HEK293T (cell line): ENCODE measurements at regions not wholly inside any gene's neighbourhood (a gene's known extent, or its start where the extent isn't known, plus 50 kb on each side); places are given as distances from the start of the nearest gene placed in this dataset.

Experiments used
- CTCF ChIA-PET: fragments of 350-600 bp; formaldehyde crosslinking; extraction: SDS; loops from one replicate; lab custom pipeline; 2021; ENCODE audit warnings: antibody characterized with exemption, inconsistent platforms; lab: Yijun Ruan, JAX
- POLR2A ChIA-PET: fragments of 350-600 bp; formaldehyde crosslinking; extraction: SDS; loops from one replicate; lab custom pipeline; 2020; ENCODE audit warnings: antibody characterized with exemption, inconsistent platforms; lab: Yijun Ruan, JAX
- DNase-seq: peaks from one replicate; pipeline ENCODE4 v3.0.0; 2012; ENCODE audit warnings: mixed read lengths; ENCODE audit errors: extremely low spot score
- ARNT ChIP-seq: fragments of 450-650 bp; IDR thresholded peaks from 2 replicates; pipeline ENCODE4 v1.6.1; 2017; ENCODE audit warnings: mild to moderate bottlenecking
- BHLHE40 ChIP-seq: fragments of 450-650 bp; IDR thresholded peaks from 2 replicates; pipeline ENCODE4 v1.6.1; 2016; ENCODE audit warnings: mild to moderate bottlenecking, moderate library complexity, borderline replicate concordance
- CTBP1 ChIP-seq: fragments of 450-650 bp; IDR thresholded peaks from 2 replicates; pipeline ENCODE4 v1.6.1; 2016; ENCODE audit warnings: borderline replicate concordance
- ELF4 ChIP-seq: fragments of 450-650 bp; IDR thresholded peaks from 2 replicates; pipeline ENCODE4 v1.6.1; 2017; ENCODE audit warnings: antibody characterized with exemption
- FOXA1 ChIP-seq: fragments of 450-650 bp; IDR thresholded peaks from 2 replicates; pipeline ENCODE4 v1.6.1; 2016; ENCODE audit warnings: mild to moderate bottlenecking
- FOXK2 ChIP-seq: fragments of 450-650 bp; IDR thresholded peaks from 2 replicates; pipeline ENCODE4 v1.6.1; 2016; ENCODE audit warnings: mild to moderate bottlenecking
- FOXM1 ChIP-seq: fragments of 450-650 bp; IDR thresholded peaks from 2 replicates; pipeline ENCODE4 v1.6.1; 2017; ENCODE audit warnings: mild to moderate bottlenecking, borderline replicate concordance
- HDGF ChIP-seq: fragments of 450-650 bp; IDR thresholded peaks from 2 replicates; pipeline ENCODE4 v1.6.1; 2017; ENCODE audit warnings: antibody characterized with exemption, borderline replicate concordance
- L3MBTL2 ChIP-seq: fragments of 450-650 bp; conservative IDR thresholded peaks from 2 replicates; pipeline ENCODE4 v1.6.1; 2016; ENCODE audit warnings: mild to moderate bottlenecking
- LEF1 ChIP-seq: fragments of 450-650 bp; IDR thresholded peaks from 2 replicates; pipeline ENCODE4 v1.6.1; 2017; ENCODE audit warnings: mild to moderate bottlenecking, borderline replicate concordance
- NFRKB ChIP-seq: fragments of 450-650 bp; IDR thresholded peaks from 2 replicates; pipeline ENCODE4 v1.6.1; 2016; ENCODE audit warnings: mild to moderate bottlenecking, moderate library complexity
- PKNOX1 ChIP-seq: fragments of 450-650 bp; IDR thresholded peaks from 2 replicates; pipeline ENCODE4 v1.6.1; 2016
- SP1 ChIP-seq: fragments of 450-650 bp; IDR thresholded peaks from 2 replicates; pipeline ENCODE4 v1.6.1; 2017
- SUZ12 ChIP-seq: fragments of 450-650 bp; IDR thresholded peaks from 2 replicates; pipeline ENCODE4 v1.6.1; 2016; ENCODE audit warnings: mild to moderate bottlenecking
- TARDBP ChIP-seq: fragments of 450-650 bp; IDR thresholded peaks from 2 replicates; pipeline ENCODE4 v1.6.1; 2016
- ZNF384 ChIP-seq: fragments of 450-650 bp; IDR thresholded peaks from 2 replicates; pipeline ENCODE4 v1.6.1; 2016

- POLR2A ChIA-PET, result no interaction called here
Observed at GRCh38 chrX:122907375-122907774, 276.7 kb upstream of the GRIA3 start.

GRCh38 chrX:122910697-122911096 is 273.4 kb upstream of the GRIA3 start:
- ChIA-PET POLR2A (no interaction called here), CTCF (no interaction called here)
- TF ChIP-seq ZNF384, result no peak
- no peak for TF ChIP-seq SUZ12
- TF ChIP-seq FOXM1, result no peak
- TF ChIP-seq FOXA1, result no peak
- TF ChIP-seq ARNT, result no peak
- no peak for TF ChIP-seq NFRKB
- TF ChIP-seq FOXK2, result no peak
- TF ChIP-seq SP1, result no peak
- no peak for TF ChIP-seq TARDBP
- no peak for TF ChIP-seq CTBP1
- no peak for TF ChIP-seq HDGF
- no peak for TF ChIP-seq L3MBTL2
- no peak for TF ChIP-seq LEF1
- DNase-seq, result no peak

More at GRCh38 chrX:122907375-122907774, 276.7 kb upstream of the GRIA3 start:
- CTCF ChIA-PET, result no interaction called here
- no peak for TF ChIP-seq HDGF
- TF ChIP-seq SUZ12, result no peak
- TF ChIP-seq ELF4, result no peak
- no peak for TF ChIP-seq L3MBTL2
- TF ChIP-seq FOXM1, result no peak
- TF ChIP-seq ZNF384, result no peak
- DNase-seq, result no peak

- ChIA-PET POLR2A (no interaction called here), CTCF (no interaction called here)
- no peak for DNase-seq
- TF ChIP-seq LEF1 (no peak), SP1 (no peak), CTBP1 (no peak)
Observed at GRCh38 chrX:122913134-122913533, 270.9 kb upstream of the GRIA3 start.

GRCh38 chrX:122913764-122914163 is 270.3 kb upstream of the GRIA3 start:
- POLR2A ChIA-PET, result no interaction called here
- CTCF ChIA-PET, result no interaction called here
- TF ChIP-seq FOXM1, result no peak
- TF ChIP-seq HDGF, result no peak
- TF ChIP-seq ZNF384, result no peak
- TF ChIP-seq FOXK2, result no peak
- no peak for TF ChIP-seq NFRKB
- DNase-seq, result no peak

GRCh38 chrX:122914256-122914655 is 269.8 kb upstream of the GRIA3 start:
- CTCF ChIA-PET, result no interaction called here
- no peak for DNase-seq
- TF ChIP-seq ARNT, result no peak
- TF ChIP-seq ZNF384, result no peak
- no peak for TF ChIP-seq FOXA1
- TF ChIP-seq PKNOX1, result no peak
- TF ChIP-seq FOXM1, result no peak
- no peak for TF ChIP-seq FOXK2
- no peak for TF ChIP-seq NFRKB
- no peak for TF ChIP-seq L3MBTL2
- POLR2A ChIA-PET, result no interaction called here

GRCh38 chrX:122934131-122934530 is 249.9 kb upstream of the GRIA3 start:
- ChIA-PET POLR2A (no interaction called here), CTCF (no interaction called here)
- DNase-seq, result no peak
- no peak for TF ChIP-seq ZNF384
- TF ChIP-seq FOXA1, result no peak
- no peak for TF ChIP-seq SUZ12
- TF ChIP-seq L3MBTL2, result no peak

- TF ChIP-seq HDGF (no peak), FOXA1 (no peak), PKNOX1 (no peak), SUZ12 (no peak), NFRKB (no peak), LEF1 (no peak), ARNT (no peak), ZNF384 (no peak), BHLHE40 (no peak), FOXK2 (no peak), SP1 (no peak), L3MBTL2 (no peak), FOXM1 (no peak), ELF4 (no peak), CTBP1 (no peak), TARDBP (no peak)
- no peak for DNase-seq
- ChIA-PET POLR2A (no interaction called here), CTCF (no interaction called here)
Observed at GRCh38 chrX:122940199-122940598, 243.9 kb upstream of the GRIA3 start.

- CTCF ChIA-PET, result no interaction called here
- POLR2A ChIA-PET, result no interaction called here
- TF ChIP-seq HDGF (no peak), TARDBP (no peak), ELF4 (no peak), SP1 (no peak), ARNT (no peak), L3MBTL2 (no peak), FOXK2 (no peak)
- DNase-seq, result no peak
Observed at GRCh38 chrX:122941806-122942205, 242.3 kb upstream of the GRIA3 start.
